Fibroblast of the aortic adventitia (primary cell): ENCODE measurements at regions not wholly inside any gene's neighbourhood (a gene's known extent, or its start where the extent isn't known, plus 50 kb on each side); places are given as distances from the start of the nearest gene placed in this dataset.

ENCODE experiments used
- DNase-seq: peaks from one replicate; pipeline ENCODE4 v3.0.0-alpha.2; 2010; ENCODE audit warnings: low read depth
- H3K4me3 ChIP-seq: 2 replicates; pipeline ENCODE4 v1.5.1; 2011; ENCODE audit warnings: low read depth, mild to moderate bottlenecking, control low read depth, low read length, moderate library complexity
- CTCF ChIP-seq: IDR thresholded peaks from 2 replicates; pipeline ENCODE4 v1.5.1; 2011; ENCODE audit warnings: mild to moderate bottlenecking, low read length, control low read depth, inconsistent platforms; ENCODE audit not compliant: insufficient read depth

GRCh38 chr16:64791756-64792155, 330.1 kb downstream of the CDH11 start:
- DNase-seq: no peak
- H3K4me3 ChIP-seq: no peak overlapping the region
- TF ChIP-seq CTCF: no peak

- TF ChIP-seq CTCF: no peak
- no peak overlapping the region for H3K4me3 ChIP-seq
- DNase-seq: no peak
Observed at GRCh38 chr16:64784635-64785034, 337.2 kb downstream of the CDH11 start.

- H3K4me3 ChIP-seq: no peak overlapping the region
- no peak for DNase-seq
- no peak for TF ChIP-seq CTCF
Observed at GRCh38 chr16:64782484-64782883, 339.4 kb downstream of the CDH11 start.

GRCh38 chr16:64780445-64780844, 341.4 kb downstream of the CDH11 start:
- H3K4me3 ChIP-seq: no peak overlapping the region
- DNase-seq: no peak
- no peak for TF ChIP-seq CTCF

GRCh38 chr16:64778777-64779176, 343.1 kb downstream of the CDH11 start:
- H3K4me3 ChIP-seq: no peak overlapping the region
- no peak for TF ChIP-seq CTCF
- no peak for DNase-seq

GRCh38 chr16:64773638-64774037, 348.2 kb downstream of the CDH11 start:
- no peak for TF ChIP-seq CTCF
- DNase-seq: no peak
- H3K4me3 ChIP-seq: no peak overlapping the region

GRCh38 chr16:64773184-64773583, 348.7 kb downstream of the CDH11 start:
- no peak for TF ChIP-seq CTCF
- DNase-seq: no peak

More at GRCh38 chr16:64773184-64773583, 348.7 kb downstream of the CDH11 start:
- H3K4me3 ChIP-seq: no peak overlapping the region
